ENCODE measurements at regions not wholly inside any gene's neighbourhood (a gene's known extent, or its start where the extent isn't known, plus 50 kb on each side); places are given as distances from the start of the nearest gene placed in this dataset.

DNA sequence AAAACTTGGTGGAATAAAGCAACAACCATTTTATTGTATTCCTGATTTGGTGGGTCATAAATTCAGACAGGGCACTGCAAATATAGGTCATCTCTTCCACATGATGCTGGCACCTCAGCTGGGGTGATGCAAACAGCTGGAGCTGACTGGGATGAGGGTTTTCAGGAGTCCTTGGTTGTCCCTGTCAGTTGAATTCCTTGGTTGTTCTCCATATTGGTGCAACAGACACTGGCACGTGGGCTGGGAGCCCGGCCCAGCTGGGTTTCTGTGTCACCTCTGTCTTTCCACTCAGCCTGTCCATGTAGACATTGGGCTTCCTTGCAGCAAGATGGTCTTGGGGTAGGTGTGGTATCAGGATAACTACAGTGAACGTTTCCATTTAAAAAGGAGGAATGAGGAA lies 518.0 kb upstream of the MEF2C start:
- TF ChIP-seq, protein P1, sequence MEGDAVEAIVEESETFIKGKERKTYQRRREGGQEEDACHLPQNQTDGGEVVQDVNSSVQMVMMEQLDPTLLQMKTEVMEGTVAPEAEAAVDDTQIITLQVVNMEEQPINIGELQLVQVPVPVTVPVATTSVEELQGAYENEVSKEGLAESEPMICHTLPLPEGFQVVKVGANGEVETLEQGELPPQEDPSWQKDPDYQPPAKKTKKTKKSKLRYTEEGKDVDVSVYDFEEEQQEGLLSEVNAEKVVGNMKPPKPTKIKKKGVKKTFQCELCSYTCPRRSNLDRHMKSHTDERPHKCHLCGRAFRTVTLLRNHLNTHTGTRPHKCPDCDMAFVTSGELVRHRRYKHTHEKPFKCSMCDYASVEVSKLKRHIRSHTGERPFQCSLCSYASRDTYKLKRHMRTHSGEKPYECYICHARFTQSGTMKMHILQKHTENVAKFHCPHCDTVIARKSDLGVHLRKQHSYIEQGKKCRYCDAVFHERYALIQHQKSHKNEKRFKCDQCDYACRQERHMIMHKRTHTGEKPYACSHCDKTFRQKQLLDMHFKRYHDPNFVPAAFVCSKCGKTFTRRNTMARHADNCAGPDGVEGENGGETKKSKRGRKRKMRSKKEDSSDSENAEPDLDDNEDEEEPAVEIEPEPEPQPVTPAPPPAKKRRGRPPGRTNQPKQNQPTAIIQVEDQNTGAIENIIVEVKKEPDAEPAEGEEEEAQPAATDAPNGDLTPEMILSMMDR (IDR thresholded peaks at IDR 0.05) = no peak
- no peak for TF ChIP-seq POLR2A (IDR thresholded peaks at IDR 0.05)
